GM23338 (cell line): ENCODE measurements at regions not wholly inside any gene's neighbourhood (a gene's known extent, or its start where the extent isn't known, plus 50 kb on each side); places are given as distances from the start of the nearest gene placed in this dataset.

Source experiments
- ATAC-seq: fragments of 200-7000 bp; cut with Tn5 transposase; 3 replicates; pipeline ENCODE4 v1.9.1; 2020
- DNase-seq: peaks from one replicate; pipeline ENCODE4 v3.0.0-alpha.2; 2015; ENCODE audit warnings: low spot score
- H2AFZ ChIP-seq: fragments of 200-600 bp; sonication (generic); 2 replicates; pipeline ENCODE4 v1.8.0; 2016; ENCODE audit warnings: antibody characterized with exemption, mild to moderate bottlenecking, moderate library complexity
- H3F3A ChIP-seq: fragments of 200-600 bp; sonication (generic); replicated peaks from 2 replicates; pipeline ENCODE4 v1.8.0; 2017; ENCODE audit warnings: antibody characterized with exemption, mixed run types, low read depth
- H3K27ac ChIP-seq: fragments of 200-600 bp; sonication (generic); 2 replicates; pipeline ENCODE4 v1.6.1; 2016; ENCODE audit warnings: low read depth
- H3K27me3 ChIP-seq: fragments of 200-600 bp; sonication (generic); 2 replicates; pipeline ENCODE4 v1.8.0; 2016; ENCODE audit warnings: mild to moderate bottlenecking, mixed run types, moderate library complexity; ENCODE audit not compliant: insufficient read depth
- H3K36me3 ChIP-seq: fragments of 200-600 bp; sonication (generic); 2 replicates; pipeline ENCODE4 v1.8.0; 2016; ENCODE audit warnings: mild to moderate bottlenecking; ENCODE audit not compliant: insufficient read depth
- H3K4me1 ChIP-seq: fragments of 200-600 bp; sonication (generic); 2 replicates; pipeline ENCODE4 v1.8.0; 2016; ENCODE audit warnings: mild to moderate bottlenecking, moderate library complexity; ENCODE audit not compliant: insufficient read depth
- H3K4me2 ChIP-seq: fragments of 200-600 bp; sonication (generic); 2 replicates; pipeline ENCODE4 v1.7.1; 2017; ENCODE audit warnings: mixed run types
- H3K4me3 ChIP-seq: fragments of 200-600 bp; sonication (generic); 2 replicates; pipeline ENCODE4 v1.6.1; 2016; ENCODE audit warnings: mixed run types
- H3K79me2 ChIP-seq: fragments of 200-600 bp; sonication (generic); replicated peaks from 2 replicates; pipeline ENCODE4 v1.8.0; 2017; ENCODE audit warnings: mild to moderate bottlenecking; ENCODE audit not compliant: insufficient read depth
- H3K9me2 ChIP-seq: fragments of 200-600 bp; sonication (generic); 2 replicates; pipeline ENCODE4 v1.8.0; 2017; ENCODE audit not compliant: insufficient read depth
- H4K20me1 ChIP-seq: fragments of 200-600 bp; sonication (generic); replicated peaks from 2 replicates; pipeline ENCODE4 v1.8.0; 2017; ENCODE audit warnings: mild to moderate bottlenecking; ENCODE audit not compliant: insufficient read depth
- H3K27ac Mint-ChIP-seq: 2 replicates; pipeline ENCODE4 v1.8.0; 2020; ENCODE audit warnings: inconsistent platforms, mild to moderate bottlenecking, moderate library complexity, mixed read lengths
- H3K27me3 Mint-ChIP-seq: 3 replicates; pipeline ENCODE4 v1.8.0; 2022; ENCODE audit warnings: low read depth, mild to moderate bottlenecking, moderate library complexity, mixed read lengths, inconsistent platforms; ENCODE audit not compliant: insufficient read depth, poor library complexity
- H3K36me3 Mint-ChIP-seq: 3 replicates; pipeline ENCODE4 v1.8.0; 2021; ENCODE audit warnings: low read depth, mild to moderate bottlenecking, inconsistent platforms, moderate library complexity, mixed read lengths
- H3K4me1 Mint-ChIP-seq: 3 replicates; pipeline ENCODE4 v1.8.0; 2020; ENCODE audit warnings: mild to moderate bottlenecking, inconsistent platforms, mixed read lengths
- H3K4me3 Mint-ChIP-seq: 3 replicates; pipeline ENCODE4 v1.8.0; 2021; ENCODE audit warnings: moderate library complexity, mild to moderate bottlenecking, inconsistent platforms, mixed read lengths
- H3K9me3 Mint-ChIP-seq: 3 replicates; pipeline ENCODE4 v1.8.0; 2020; ENCODE audit warnings: moderate library complexity, mild to moderate bottlenecking, inconsistent platforms, mixed read lengths
- CTCF ChIP-seq, 2 experiments: fragments of 200-600 bp in 1 of 2; sonication (generic) in 1 of 2; conservative IDR thresholded peaks; 2 replicates each; pipeline versions ENCODE4 v1.5.1 to v1.6.1; 2016 to 2017; ENCODE audit warnings: antibody characterized with exemption in 2 of 2, low read depth in 2 of 2, mild to moderate bottlenecking in 2 of 2, moderate library complexity in 1 of 2
- EZH2 ChIP-seq: fragments of 200-600 bp; sonication (generic); IDR thresholded peaks from one replicate; pipeline ENCODE4 v1.8.0; 2017; ENCODE audit warnings: antibody characterized with exemption, mild to moderate bottlenecking, low read depth; ENCODE audit not compliant: unreplicated experiment
- EZH2phosphoT487 ChIP-seq: fragments of 200-600 bp; sonication (generic); IDR thresholded peaks from one replicate; pipeline ENCODE4 v1.8.1; 2018; ENCODE audit warnings: antibody characterized with exemption; ENCODE audit not compliant: unreplicated experiment
- STAT1 ChIP-seq: IDR thresholded peaks from one replicate; pipeline ENCODE4 v1.6.1; 2016; ENCODE audit warnings: antibody characterized with exemption; ENCODE audit not compliant: unreplicated experiment
- ZNF114 ChIP-seq: fragments of 250-450 bp; sonication (Bioruptor Pico); IDR thresholded peaks from 2 replicates; pipeline ENCODE4 v1.5.0; 2020; ENCODE audit warnings: mild to moderate bottlenecking, moderate library complexity
- ZNF331 ChIP-seq: fragments of 250-450 bp; sonication (Bioruptor Pico); IDR thresholded peaks from 2 replicates; pipeline ENCODE4 v1.5.0; 2020; ENCODE audit warnings: low read depth, mild to moderate bottlenecking, moderate library complexity
- TF ChIP-seq, protein P1 (sequence below): IDR thresholded peaks from one replicate; pipeline ENCODE4 v1.6.1; 2018; ENCODE audit warnings: antibody characterized with exemption; ENCODE audit not compliant: unreplicated experiment
- TF ChIP-seq, protein P2 (sequence below): IDR thresholded peaks from 2 replicates; pipeline ENCODE4 v1.6.1; 2016; ENCODE audit warnings: antibody characterized with exemption
- TF ChIP-seq, protein P3 (sequence below): fragments of 250-450 bp; sonication (Bioruptor Pico); IDR thresholded peaks from 2 replicates; pipeline ENCODE4 v1.5.0; 2020; ENCODE audit warnings: mild to moderate bottlenecking, moderate library complexity

DNA sequence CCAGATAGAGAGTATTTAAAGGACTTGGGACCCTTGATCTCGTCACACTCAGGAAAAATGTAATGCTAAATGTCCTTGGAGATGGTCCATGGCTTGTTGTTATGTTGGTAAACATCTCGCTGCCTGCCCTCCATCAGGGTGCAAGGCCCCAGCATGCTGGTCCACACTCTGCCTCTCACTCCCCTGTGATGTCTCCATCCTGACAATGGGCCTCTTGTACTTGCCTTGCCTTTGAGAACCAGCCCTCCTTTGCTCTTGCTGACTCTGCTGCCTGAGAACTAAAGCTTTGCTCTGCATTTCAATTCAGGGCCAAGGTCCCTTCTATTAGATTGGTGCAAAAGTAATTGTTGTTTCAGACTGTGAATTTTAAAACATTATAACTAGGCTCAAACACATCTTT is 131.0 kb upstream of the LMNTD1 start:
- ATAC-seq = no peak
- Mint-ChIP-seq H3K4me1 (peaks cover 5% of the 10 kb centered on the region), H3K36me3 (no peaks in the 10 kb centered on the region), H3K9me3 (peaks cover 4% of the 10 kb centered on the region; the same call in 2 of the 3 replicates), H3K4me3 (no peak overlapping the region), H3K27ac (no peak overlapping the region), H3K27me3 (peaks cover 2% of the 10 kb centered on the region)
- H3K4me2 ChIP-seq = no peak overlapping the region
- TF ChIP-seq ZNF114 (CRISPR knock-in tag) (no peak), EZH2 (no peak), CTCF (conservative IDR thresholded peaks at IDR 0.05; ENCODE audit: low read depth in 2 of 2) (no peak), ZNF331 (CRISPR knock-in tag) (no peak), STAT1 (no peak)
- H3K27me3 ChIP-seq = no peaks in the 10 kb centered on the region
- H3K36me3 ChIP-seq = no peaks in the 10 kb centered on the region; the same call in 1 of the 2 replicates
- H3K4me1 ChIP-seq = peaks cover under 1% of the 10 kb centered on the region
- H2AFZ ChIP-seq = no peak overlapping the region
- no peaks in the 10 kb centered on the region for H3K9me2 ChIP-seq
- H4K20me1 ChIP-seq = no peaks in the 10 kb centered on the region
- no peaks in the 10 kb centered on the region for H3K79me2 ChIP-seq
- DNase-seq = no peak
- H3K4me3 ChIP-seq = no peak overlapping the region
- no peaks in the 10 kb centered on the region for H3F3A ChIP-seq
- H3K27ac ChIP-seq = no peak overlapping the region

GRCh38 chr12:25686351-25686750 is 133.3 kb upstream of the LMNTD1 start:
- H3K9me3 Mint-ChIP-seq = peaks cover 4% of the 10 kb centered on the region; the same call in 2 of the 3 replicates
- Histone ChIP-seq H4K20me1 (no peaks in the 10 kb centered on the region), H3K27me3 (no peaks in the 10 kb centered on the region), H3K79me2 (no peaks in the 10 kb centered on the region), H3K4me1 (peaks cover 16% of the 10 kb centered on the region), H2AFZ (no peak overlapping the region), H3F3A (no peaks in the 10 kb centered on the region), H3K4me3 (no peak overlapping the region), H3K36me3 (no peaks in the 10 kb centered on the region), H3K9me2 (no peaks in the 10 kb centered on the region), H3K4me2 (no peak overlapping the region), H3K27ac (no peak overlapping the region)
- no peaks in the 10 kb centered on the region for H3K36me3 Mint-ChIP-seq
- ATAC-seq = no peak
- H3K27me3 Mint-ChIP-seq = no peaks in the 10 kb centered on the region
- no peak overlapping the region for H3K4me3 Mint-ChIP-seq
- no peak for DNase-seq
- H3K27ac Mint-ChIP-seq = no peak overlapping the region
- H3K4me1 Mint-ChIP-seq = peaks cover 20% of the 10 kb centered on the region
- TF ChIP-seq STAT1 = no peak
- TF ChIP-seq, protein P1, sequence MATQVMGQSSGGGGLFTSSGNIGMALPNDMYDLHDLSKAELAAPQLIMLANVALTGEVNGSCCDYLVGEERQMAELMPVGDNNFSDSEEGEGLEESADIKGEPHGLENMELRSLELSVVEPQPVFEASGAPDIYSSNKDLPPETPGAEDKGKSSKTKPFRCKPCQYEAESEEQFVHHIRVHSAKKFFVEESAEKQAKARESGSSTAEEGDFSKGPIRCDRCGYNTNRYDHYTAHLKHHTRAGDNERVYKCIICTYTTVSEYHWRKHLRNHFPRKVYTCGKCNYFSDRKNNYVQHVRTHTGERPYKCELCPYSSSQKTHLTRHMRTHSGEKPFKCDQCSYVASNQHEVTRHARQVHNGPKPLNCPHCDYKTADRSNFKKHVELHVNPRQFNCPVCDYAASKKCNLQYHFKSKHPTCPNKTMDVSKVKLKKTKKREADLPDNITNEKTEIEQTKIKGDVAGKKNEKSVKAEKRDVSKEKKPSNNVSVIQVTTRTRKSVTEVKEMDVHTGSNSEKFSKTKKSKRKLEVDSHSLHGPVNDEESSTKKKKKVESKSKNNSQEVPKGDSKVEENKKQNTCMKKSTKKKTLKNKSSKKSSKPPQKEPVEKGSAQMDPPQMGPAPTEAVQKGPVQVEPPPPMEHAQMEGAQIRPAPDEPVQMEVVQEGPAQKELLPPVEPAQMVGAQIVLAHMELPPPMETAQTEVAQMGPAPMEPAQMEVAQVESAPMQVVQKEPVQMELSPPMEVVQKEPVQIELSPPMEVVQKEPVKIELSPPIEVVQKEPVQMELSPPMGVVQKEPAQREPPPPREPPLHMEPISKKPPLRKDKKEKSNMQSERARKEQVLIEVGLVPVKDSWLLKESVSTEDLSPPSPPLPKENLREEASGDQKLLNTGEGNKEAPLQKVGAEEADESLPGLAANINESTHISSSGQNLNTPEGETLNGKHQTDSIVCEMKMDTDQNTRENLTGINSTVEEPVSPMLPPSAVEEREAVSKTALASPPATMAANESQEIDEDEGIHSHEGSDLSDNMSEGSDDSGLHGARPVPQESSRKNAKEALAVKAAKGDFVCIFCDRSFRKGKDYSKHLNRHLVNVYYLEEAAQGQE = no peak
- no peak for TF ChIP-seq ZNF331 (CRISPR knock-in tag)
- TF ChIP-seq EZH2phosphoT487 = no peak
- TF ChIP-seq ZNF114 (CRISPR knock-in tag) = no peak
- TF ChIP-seq EZH2 = no peak
- TF ChIP-seq, protein P2, sequence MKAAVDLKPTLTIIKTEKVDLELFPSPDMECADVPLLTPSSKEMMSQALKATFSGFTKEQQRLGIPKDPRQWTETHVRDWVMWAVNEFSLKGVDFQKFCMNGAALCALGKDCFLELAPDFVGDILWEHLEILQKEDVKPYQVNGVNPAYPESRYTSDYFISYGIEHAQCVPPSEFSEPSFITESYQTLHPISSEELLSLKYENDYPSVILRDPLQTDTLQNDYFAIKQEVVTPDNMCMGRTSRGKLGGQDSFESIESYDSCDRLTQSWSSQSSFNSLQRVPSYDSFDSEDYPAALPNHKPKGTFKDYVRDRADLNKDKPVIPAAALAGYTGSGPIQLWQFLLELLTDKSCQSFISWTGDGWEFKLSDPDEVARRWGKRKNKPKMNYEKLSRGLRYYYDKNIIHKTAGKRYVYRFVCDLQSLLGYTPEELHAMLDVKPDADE = no peak
- TF ChIP-seq, protein P3, sequence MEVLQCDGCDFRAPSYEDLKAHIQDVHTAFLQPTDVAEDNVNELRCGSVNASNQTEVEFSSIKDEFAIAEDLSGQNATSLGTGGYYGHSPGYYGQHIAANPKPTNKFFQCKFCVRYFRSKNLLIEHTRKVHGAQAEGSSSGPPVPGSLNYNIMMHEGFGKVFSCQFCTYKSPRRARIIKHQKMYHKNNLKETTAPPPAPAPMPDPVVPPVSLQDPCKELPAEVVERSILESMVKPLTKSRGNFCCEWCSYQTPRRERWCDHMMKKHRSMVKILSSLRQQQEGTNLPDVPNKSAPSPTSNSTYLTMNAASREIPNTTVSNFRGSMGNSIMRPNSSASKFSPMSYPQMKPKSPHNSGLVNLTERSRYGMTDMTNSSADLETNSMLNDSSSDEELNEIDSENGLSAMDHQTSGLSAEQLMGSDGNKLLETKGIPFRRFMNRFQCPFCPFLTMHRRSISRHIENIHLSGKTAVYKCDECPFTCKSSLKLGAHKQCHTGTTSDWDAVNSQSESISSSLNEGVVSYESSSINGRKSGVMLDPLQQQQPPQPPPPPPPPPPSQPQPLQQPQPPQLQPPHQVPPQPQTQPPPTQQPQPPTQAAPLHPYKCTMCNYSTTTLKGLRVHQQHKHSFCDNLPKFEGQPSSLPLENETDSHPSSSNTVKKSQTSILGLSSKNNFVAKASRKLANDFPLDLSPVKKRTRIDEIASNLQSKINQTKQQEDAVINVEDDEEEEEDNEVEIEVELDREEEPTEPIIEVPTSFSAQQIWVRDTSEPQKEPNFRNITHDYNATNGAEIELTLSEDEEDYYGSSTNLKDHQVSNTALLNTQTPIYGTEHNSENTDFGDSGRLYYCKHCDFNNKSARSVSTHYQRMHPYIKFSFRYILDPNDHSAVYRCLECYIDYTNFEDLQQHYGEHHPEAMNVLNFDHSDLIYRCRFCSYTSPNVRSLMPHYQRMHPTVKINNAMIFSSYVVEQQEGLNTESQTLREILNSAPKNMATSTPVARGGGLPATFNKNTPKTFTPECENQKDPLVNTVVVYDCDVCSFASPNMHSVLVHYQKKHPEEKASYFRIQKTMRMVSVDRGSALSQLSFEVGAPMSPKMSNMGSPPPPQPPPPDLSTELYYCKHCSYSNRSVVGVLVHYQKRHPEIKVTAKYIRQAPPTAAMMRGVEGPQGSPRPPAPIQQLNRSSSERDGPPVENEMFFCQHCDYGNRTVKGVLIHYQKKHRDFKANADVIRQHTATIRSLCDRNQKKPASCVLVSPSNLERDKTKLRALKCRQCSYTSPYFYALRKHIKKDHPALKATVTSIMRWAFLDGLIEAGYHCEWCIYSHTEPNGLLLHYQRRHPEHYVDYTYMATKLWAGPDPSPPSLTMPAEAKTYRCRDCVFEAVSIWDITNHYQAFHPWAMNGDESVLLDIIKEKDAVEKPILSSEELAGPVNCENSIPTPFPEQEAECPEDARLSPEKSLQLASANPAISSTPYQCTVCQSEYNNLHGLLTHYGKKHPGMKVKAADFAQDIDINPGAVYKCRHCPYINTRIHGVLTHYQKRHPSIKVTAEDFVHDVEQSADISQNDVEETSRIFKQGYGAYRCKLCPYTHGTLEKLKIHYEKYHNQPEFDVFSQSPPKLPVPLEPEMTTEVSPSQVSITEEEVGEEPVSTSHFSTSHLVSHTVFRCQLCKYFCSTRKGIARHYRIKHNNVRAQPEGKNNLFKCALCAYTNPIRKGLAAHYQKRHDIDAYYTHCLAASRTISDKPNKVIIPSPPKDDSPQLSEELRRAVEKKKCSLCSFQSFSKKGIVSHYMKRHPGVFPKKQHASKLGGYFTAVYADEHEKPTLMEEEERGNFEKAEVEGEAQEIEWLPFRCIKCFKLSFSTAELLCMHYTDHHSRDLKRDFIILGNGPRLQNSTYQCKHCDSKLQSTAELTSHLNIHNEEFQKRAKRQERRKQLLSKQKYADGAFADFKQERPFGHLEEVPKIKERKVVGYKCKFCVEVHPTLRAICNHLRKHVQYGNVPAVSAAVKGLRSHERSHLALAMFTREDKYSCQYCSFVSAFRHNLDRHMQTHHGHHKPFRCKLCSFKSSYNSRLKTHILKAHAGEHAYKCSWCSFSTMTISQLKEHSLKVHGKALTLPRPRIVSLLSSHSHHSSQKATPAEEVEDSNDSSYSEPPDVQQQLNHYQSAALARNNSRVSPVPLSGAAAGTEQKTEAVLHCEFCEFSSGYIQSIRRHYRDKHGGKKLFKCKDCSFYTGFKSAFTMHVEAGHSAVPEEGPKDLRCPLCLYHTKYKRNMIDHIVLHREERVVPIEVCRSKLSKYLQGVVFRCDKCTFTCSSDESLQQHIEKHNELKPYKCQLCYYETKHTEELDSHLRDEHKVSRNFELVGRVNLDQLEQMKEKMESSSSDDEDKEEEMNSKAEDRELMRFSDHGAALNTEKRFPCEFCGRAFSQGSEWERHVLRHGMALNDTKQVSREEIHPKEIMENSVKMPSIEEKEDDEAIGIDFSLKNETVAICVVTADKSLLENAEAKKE = no peak
